Panc1 (cell line): ENCODE measurements at regions not wholly inside any gene's neighbourhood (a gene's known extent, or its start where the extent isn't known, plus 50 kb on each side); places are given as distances from the start of the nearest gene placed in this dataset.
A peak's percentile ranks its signal among the peaks of the same experiment; 100 is the strongest.

Source experiments
- ATAC-seq: fragments of 200-7000 bp; cut with Tn5 transposase; 2 replicates; pipeline ENCODE4 v1.9.1; 2020; ENCODE audit warnings: mild to moderate bottlenecking, moderate library complexity
- BruUV-seq: library from RNA; stranded (reverse); fragments of 400-500 nt; replicated peaks from 2 replicates; lab custom pipeline; 2021; lab: Mats Ljungman, UMichigan
- CTCF ChIA-PET: fragments of 300-600 bp; sonication (Branson Sonifier 250); formaldehyde crosslinking; loops from one replicate; lab custom pipeline; 2022; ENCODE audit warnings: antibody characterized with exemption; lab: Charles Lee
- POLR2A ChIA-PET: fragments of 300-600 bp; sonication (Branson Sonifier 250); formaldehyde crosslinking; loops from one replicate; lab custom pipeline; 2022; ENCODE audit warnings: antibody characterized with exemption; lab: Charles Lee
- DNase-seq: peaks from one replicate; pipeline ENCODE4 v3.0.0-alpha.2; 2010; ENCODE audit warnings: low read depth, low spot score
- H3K27ac ChIP-seq: 2 replicates; pipeline ENCODE4 v1.5.1; 2011; ENCODE audit warnings: mild to moderate bottlenecking, low read length, inconsistent platforms
- H3K27me3 ChIP-seq: fragments of 200-500 bp; sonication (Bioruptor generic); 2 replicates; pipeline ENCODE4 v1.6.0; 2014; ENCODE audit warnings: low read length, inconsistent platforms; ENCODE audit not compliant: control insufficient read depth, insufficient read depth
- H3K36me3 ChIP-seq: fragments of 200-500 bp; sonication (Bioruptor generic); 2 replicates; pipeline ENCODE4 v1.5.1; 2014; ENCODE audit warnings: inconsistent platforms, mild to moderate bottlenecking, low read length, moderate library complexity; ENCODE audit not compliant: control insufficient read depth, insufficient read depth
- H3K4me1 ChIP-seq: 2 replicates; pipeline ENCODE4 v1.5.1; 2011; ENCODE audit warnings: inconsistent platforms, mild to moderate bottlenecking, low read length, moderate library complexity; ENCODE audit not compliant: control insufficient read depth, insufficient read depth
- H3K4me3 ChIP-seq, 2 experiments: 2 replicates each; pipeline ENCODE4 v1.5.1; 2011 to 2012; ENCODE audit warnings: low read depth in 2 of 2, low read length in 2 of 2, mild to moderate bottlenecking in 2 of 2, inconsistent platforms in 1 of 2, moderate library complexity in 1 of 2
- H3K9me3 ChIP-seq: fragments of 200-500 bp; sonication (Bioruptor generic); 2 replicates; pipeline ENCODE4 v1.5.1; 2014; ENCODE audit warnings: low read depth, mild to moderate bottlenecking, inconsistent platforms, low read length, moderate library complexity; ENCODE audit not compliant: control insufficient read depth, insufficient read depth
- POLR2AphosphoS5 ChIP-seq: IDR thresholded peaks from 2 replicates; pipeline ENCODE4 v1.6.1; 2012; ENCODE audit warnings: mild to moderate bottlenecking, low read depth, low read length, moderate library complexity
- SIN3A ChIP-seq: IDR thresholded peaks from 2 replicates; pipeline ENCODE4 v1.6.1; 2012; ENCODE audit warnings: low read depth, mild to moderate bottlenecking, low read length, moderate library complexity, borderline replicate concordance; ENCODE audit not compliant: insufficient read depth
- TCF7L2 ChIP-seq: IDR thresholded peaks from 2 replicates; pipeline ENCODE4 v1.6.1; 2011; ENCODE audit warnings: mild to moderate bottlenecking, low read depth, low read length, inconsistent platforms
- in situ Hi-C: cut with HindIII; loops from 2 replicates; pipeline ENCODE4 v1.10.0; 2016; ENCODE audit warnings: low sequenced_read_pairs, low pct_unique_long_range_greater_than_20kb
- intact Hi-C: fragments of 100-400 bp; cut with micrococcal nuclease; formaldehyde crosslinking; loops from one replicate; pipeline ENCODE4 v1.10.0; 2022; ENCODE audit not compliant: unreplicated experiment
- TF ChIP-seq, protein P1 (sequence below): fragments of 450-650 bp; IDR thresholded peaks from 2 replicates; pipeline ENCODE4 v1.5.1; 2017; ENCODE audit warnings: mild to moderate bottlenecking
- TF ChIP-seq, protein P2 (sequence below), 2 experiments: IDR thresholded peaks; 2 replicates each; pipeline ENCODE4 v1.6.1; 2011 to 2012; ENCODE audit warnings: low read depth in 2 of 2, control low read depth in 1 of 2, low read length in 1 of 2, mild to moderate bottlenecking in 1 of 2, moderate library complexity in 1 of 2; ENCODE audit not compliant: insufficient read depth in 1 of 2

DNA sequence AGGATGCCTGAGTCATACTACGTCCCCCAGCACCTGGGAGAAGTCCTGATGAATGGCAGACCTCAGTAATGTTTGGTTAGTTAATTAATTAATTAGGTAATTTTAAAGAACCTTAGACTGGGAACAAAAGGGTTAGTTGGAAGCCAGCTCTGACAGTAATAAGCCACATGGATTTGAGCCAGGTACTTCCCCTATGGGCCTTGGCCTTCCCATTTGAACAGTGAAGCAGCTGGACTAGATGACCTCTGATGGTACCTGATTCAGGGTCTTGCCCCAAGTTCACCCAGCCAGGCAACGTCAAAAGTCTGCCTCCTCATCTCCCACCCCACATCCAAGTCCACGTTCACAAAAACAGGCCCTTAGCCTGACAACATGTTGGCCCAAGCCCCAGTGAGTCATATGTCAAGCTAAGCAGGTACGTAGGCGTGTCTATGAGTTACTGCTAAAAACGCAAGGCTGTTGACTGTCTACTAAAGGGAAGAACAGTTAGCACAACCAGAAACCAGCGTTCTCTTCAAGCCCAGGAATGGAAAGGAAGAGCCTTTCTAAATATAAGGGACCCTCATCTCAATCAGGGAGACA is 303.2 kb downstream of the ACTL7B start:
- no peak for ATAC-seq

DNA sequence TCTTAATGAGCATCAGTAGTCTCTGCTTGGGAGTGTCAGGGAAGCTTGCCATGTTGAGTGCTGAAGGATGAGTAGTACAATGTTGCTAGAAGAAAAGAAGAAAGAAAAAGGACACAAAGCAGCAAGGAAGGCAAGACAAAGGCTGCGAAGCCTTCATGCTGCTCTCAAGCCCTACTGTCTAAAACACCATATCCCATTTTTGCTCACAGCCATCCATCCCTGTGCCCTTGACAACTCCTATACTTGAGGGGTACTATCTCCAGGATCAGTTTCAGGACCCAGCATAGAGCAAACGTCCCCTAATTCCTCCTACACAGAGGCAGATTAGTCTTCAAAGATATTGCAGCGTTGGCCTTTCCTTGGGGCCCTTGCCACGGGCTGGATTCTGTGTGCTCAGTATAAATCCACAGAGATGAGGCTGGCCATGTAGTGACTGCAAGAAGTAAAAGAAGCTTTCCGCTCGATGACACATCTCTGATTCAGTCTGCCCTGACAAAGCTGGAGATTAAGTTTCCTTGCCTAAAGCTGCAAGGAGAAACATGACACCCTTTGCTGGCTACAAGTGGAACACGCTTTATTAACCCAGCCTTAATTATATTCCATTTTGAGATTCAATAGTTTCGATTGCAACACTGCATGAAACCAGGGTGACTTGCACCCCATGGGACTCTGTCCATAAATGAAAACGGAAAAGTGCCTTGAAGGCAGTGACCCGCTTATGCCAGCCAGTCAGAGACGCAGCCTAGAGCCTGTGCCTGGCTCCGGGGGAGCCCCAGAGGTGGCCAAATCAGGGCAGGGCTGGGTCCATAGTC is 304.6 kb downstream of the ACTL7B start:
- ATAC-seq, result peak; percentile 80
- in situ Hi-C loops, result no loop called here
- no peak overlapping the region for H3K27ac ChIP-seq

More for the DNA sequence above, 303.2 kb downstream of the ACTL7B start:
- Histone ChIP-seq H3K36me3 (no peaks in the 10 kb centered on the region), H3K9me3 (no peaks in the 10 kb centered on the region), H3K4me1 (no peaks in the 10 kb centered on the region), H3K4me3 (no peak overlapping the region), H3K27me3 (no peaks in the 10 kb centered on the region), H3K27ac (no peak overlapping the region)
- CTCF ChIA-PET, result no interaction called here
- TF ChIP-seq POLR2AphosphoS5 (no peak), TCF7L2 (no peak), SIN3A (no peak)
- TF ChIP-seq, protein P1, sequence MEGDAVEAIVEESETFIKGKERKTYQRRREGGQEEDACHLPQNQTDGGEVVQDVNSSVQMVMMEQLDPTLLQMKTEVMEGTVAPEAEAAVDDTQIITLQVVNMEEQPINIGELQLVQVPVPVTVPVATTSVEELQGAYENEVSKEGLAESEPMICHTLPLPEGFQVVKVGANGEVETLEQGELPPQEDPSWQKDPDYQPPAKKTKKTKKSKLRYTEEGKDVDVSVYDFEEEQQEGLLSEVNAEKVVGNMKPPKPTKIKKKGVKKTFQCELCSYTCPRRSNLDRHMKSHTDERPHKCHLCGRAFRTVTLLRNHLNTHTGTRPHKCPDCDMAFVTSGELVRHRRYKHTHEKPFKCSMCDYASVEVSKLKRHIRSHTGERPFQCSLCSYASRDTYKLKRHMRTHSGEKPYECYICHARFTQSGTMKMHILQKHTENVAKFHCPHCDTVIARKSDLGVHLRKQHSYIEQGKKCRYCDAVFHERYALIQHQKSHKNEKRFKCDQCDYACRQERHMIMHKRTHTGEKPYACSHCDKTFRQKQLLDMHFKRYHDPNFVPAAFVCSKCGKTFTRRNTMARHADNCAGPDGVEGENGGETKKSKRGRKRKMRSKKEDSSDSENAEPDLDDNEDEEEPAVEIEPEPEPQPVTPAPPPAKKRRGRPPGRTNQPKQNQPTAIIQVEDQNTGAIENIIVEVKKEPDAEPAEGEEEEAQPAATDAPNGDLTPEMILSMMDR, result no peak
- TF ChIP-seq, protein P2, sequence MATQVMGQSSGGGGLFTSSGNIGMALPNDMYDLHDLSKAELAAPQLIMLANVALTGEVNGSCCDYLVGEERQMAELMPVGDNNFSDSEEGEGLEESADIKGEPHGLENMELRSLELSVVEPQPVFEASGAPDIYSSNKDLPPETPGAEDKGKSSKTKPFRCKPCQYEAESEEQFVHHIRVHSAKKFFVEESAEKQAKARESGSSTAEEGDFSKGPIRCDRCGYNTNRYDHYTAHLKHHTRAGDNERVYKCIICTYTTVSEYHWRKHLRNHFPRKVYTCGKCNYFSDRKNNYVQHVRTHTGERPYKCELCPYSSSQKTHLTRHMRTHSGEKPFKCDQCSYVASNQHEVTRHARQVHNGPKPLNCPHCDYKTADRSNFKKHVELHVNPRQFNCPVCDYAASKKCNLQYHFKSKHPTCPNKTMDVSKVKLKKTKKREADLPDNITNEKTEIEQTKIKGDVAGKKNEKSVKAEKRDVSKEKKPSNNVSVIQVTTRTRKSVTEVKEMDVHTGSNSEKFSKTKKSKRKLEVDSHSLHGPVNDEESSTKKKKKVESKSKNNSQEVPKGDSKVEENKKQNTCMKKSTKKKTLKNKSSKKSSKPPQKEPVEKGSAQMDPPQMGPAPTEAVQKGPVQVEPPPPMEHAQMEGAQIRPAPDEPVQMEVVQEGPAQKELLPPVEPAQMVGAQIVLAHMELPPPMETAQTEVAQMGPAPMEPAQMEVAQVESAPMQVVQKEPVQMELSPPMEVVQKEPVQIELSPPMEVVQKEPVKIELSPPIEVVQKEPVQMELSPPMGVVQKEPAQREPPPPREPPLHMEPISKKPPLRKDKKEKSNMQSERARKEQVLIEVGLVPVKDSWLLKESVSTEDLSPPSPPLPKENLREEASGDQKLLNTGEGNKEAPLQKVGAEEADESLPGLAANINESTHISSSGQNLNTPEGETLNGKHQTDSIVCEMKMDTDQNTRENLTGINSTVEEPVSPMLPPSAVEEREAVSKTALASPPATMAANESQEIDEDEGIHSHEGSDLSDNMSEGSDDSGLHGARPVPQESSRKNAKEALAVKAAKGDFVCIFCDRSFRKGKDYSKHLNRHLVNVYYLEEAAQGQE (IDR thresholded peaks at IDR 0.05; ENCODE audit: insufficient read depth in 1 of 2, low read depth in 2 of 2, low read length in 1 of 2), result no peak
- DNase-seq, result no peak
- intact Hi-C loops, result no loop called here
- POLR2A ChIA-PET, result no interaction called here
- in situ Hi-C loops, result no loop called here
- BruUV-seq, result no TSS peak

More for the DNA sequence above, 304.6 kb downstream of the ACTL7B start:
- H3K4me1 ChIP-seq, result no peaks in the 10 kb centered on the region
- no peak for TF ChIP-seq SIN3A
- TF ChIP-seq, protein P2 (IDR thresholded peaks at IDR 0.05; ENCODE audit: insufficient read depth in 1 of 2, low read depth in 2 of 2, low read length in 1 of 2), result no peak
- TF ChIP-seq, protein P1, result no peak
- no peak for TF ChIP-seq TCF7L2
- TF ChIP-seq POLR2AphosphoS5, result no peak
- ChIA-PET CTCF (no interaction called here), POLR2A (no interaction called here)
- BruUV-seq, result no TSS peak
- H3K4me3 ChIP-seq, result no peak overlapping the region
- H3K9me3 ChIP-seq, result no peaks in the 10 kb centered on the region
- H3K36me3 ChIP-seq, result no peaks in the 10 kb centered on the region
- DNase-seq, result peak; percentile 65
- H3K27me3 ChIP-seq, result no peaks in the 10 kb centered on the region
- intact Hi-C loops, result no loop called here
